NB4 (cell line): ENCODE measurements at regions not wholly inside any gene's neighbourhood (a gene's known extent, or its start where the extent isn't known, plus 50 kb on each side); places are given as distances from the start of the nearest gene placed in this dataset.

Experiments
- MYC ChIP-seq: IDR thresholded peaks from 2 replicates; pipeline ENCODE4 v1.6.1; 2011; ENCODE audit warnings: low read depth, low read length
- POLR2A ChIP-seq: IDR thresholded peaks from 2 replicates; pipeline ENCODE4 v1.6.1; 2011; ENCODE audit warnings: mild to moderate bottlenecking; ENCODE audit not compliant: insufficient read length; ENCODE audit errors: extremely low read depth
- TF ChIP-seq, protein P1 (sequence below): IDR thresholded peaks from one replicate; pipeline ENCODE4 v1.5.1; 2012; ENCODE audit warnings: low read depth, low read length

DNA sequence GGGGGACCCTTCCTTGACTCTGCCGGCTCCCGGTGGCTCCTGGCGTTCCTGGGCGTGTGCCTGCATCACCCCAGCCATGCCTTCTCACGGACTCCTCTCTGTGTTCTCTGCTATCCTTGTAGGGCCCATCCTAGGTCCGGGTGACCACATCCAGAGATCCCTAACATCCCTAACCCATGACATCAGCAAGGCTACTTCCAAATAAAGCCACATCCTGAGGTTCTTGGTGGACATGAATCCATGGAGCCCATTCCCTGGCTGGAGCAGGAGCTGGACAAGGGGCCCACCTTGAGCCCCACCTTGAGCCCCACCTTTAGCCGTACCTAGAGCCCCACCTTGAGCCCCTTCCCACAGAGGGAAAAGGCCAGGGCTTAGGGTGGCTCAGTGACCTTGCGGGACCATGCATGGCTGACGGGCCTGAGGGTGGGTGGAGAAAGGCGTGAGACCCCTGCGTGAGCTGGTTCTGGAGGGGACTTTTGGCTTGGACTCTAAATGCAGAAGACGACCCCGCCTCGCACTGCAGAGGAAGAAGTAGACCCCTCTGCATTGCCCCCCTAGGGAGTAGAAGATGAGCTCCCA is 58.5 kb upstream of the INPP5A start:
- TF ChIP-seq, protein P1, sequence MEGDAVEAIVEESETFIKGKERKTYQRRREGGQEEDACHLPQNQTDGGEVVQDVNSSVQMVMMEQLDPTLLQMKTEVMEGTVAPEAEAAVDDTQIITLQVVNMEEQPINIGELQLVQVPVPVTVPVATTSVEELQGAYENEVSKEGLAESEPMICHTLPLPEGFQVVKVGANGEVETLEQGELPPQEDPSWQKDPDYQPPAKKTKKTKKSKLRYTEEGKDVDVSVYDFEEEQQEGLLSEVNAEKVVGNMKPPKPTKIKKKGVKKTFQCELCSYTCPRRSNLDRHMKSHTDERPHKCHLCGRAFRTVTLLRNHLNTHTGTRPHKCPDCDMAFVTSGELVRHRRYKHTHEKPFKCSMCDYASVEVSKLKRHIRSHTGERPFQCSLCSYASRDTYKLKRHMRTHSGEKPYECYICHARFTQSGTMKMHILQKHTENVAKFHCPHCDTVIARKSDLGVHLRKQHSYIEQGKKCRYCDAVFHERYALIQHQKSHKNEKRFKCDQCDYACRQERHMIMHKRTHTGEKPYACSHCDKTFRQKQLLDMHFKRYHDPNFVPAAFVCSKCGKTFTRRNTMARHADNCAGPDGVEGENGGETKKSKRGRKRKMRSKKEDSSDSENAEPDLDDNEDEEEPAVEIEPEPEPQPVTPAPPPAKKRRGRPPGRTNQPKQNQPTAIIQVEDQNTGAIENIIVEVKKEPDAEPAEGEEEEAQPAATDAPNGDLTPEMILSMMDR: no peak
- TF ChIP-seq POLR2A (no peak), MYC (no peak)
